B cell (primary cell): ENCODE measurements at regions not wholly inside any gene's neighbourhood (a gene's known extent, or its start where the extent isn't known, plus 50 kb on each side); places are given as distances from the start of the nearest gene placed in this dataset.

Experiments used
- EZH2 ChIP-seq: IDR thresholded peaks from 2 replicates; pipeline ENCODE4 v1.6.1; 2012; ENCODE audit warnings: borderline replicate concordance, low read depth, mild to moderate bottlenecking, moderate library complexity, low read length; ENCODE audit not compliant: insufficient read depth, poor library complexity, severe bottlenecking
- TF ChIP-seq, protein P1 (sequence below): fragments of 200-600 bp; IDR thresholded peaks from one replicate; pipeline ENCODE4 v1.8.0; 2022; ENCODE audit warnings: antibody characterized with exemption, mild to moderate bottlenecking

- no peak for TF ChIP-seq EZH2
- TF ChIP-seq, protein P1, sequence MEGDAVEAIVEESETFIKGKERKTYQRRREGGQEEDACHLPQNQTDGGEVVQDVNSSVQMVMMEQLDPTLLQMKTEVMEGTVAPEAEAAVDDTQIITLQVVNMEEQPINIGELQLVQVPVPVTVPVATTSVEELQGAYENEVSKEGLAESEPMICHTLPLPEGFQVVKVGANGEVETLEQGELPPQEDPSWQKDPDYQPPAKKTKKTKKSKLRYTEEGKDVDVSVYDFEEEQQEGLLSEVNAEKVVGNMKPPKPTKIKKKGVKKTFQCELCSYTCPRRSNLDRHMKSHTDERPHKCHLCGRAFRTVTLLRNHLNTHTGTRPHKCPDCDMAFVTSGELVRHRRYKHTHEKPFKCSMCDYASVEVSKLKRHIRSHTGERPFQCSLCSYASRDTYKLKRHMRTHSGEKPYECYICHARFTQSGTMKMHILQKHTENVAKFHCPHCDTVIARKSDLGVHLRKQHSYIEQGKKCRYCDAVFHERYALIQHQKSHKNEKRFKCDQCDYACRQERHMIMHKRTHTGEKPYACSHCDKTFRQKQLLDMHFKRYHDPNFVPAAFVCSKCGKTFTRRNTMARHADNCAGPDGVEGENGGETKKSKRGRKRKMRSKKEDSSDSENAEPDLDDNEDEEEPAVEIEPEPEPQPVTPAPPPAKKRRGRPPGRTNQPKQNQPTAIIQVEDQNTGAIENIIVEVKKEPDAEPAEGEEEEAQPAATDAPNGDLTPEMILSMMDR: no peak
Observed at GRCh38 chr6:72524011-72524645, 97.7 kb upstream of the KCNQ5 start.
